ENCODE measurements at regions not wholly inside any gene's neighbourhood (a gene's known extent, or its start where the extent isn't known, plus 50 kb on each side); places are given as distances from the start of the nearest gene placed in this dataset.

GRCh38 chr18:25729072-25729471 is 361.3 kb downstream of the SS18 start:
- Histone ChIP-seq H2AFZ (ENCODE audit: low read length) (no peak overlapping the region), H3K27me3 (ENCODE audit: control insufficient read depth, insufficient read depth, low read length) (no peaks in the 10 kb centered on the region), H3K27ac (ENCODE audit: insufficient read depth, low read length) (no peak overlapping the region), H3K9ac (ENCODE audit: insufficient read depth, low read length) (no peak overlapping the region), H4K20me1 (ENCODE audit: control insufficient read depth, extremely low read depth, insufficient read depth, low read length) (no peaks in the 10 kb centered on the region), H3K36me3 (ENCODE audit: control insufficient read depth, insufficient read depth, low read length) (no peaks in the 10 kb centered on the region), H3K9me3 (ENCODE audit: control insufficient read depth, insufficient read depth, low read depth, low read length) (no peaks in the 10 kb centered on the region), H3K4me3 (replicated peaks in 1 of 4; ENCODE audit: control extremely low read depth in 1 of 4, insufficient read depth in 1 of 4, low read depth in 3 of 4, low read length in 4 of 4) (no peak overlapping the region), H3K79me2 (ENCODE audit: control insufficient read depth, insufficient read depth, low read length) (no peaks in the 10 kb centered on the region), H3K4me1 (ENCODE audit: control insufficient read depth, extremely low read depth, insufficient read depth, low read length) (no peaks in the 10 kb centered on the region), H3K4me2 (ENCODE audit: extremely low read depth, insufficient read depth, low read length) (no peak overlapping the region)
- peak in 1 of 2 donors; percentile 23 for DNase-seq (ENCODE audit: low read depth in 2 of 2)
- TF ChIP-seq CTCF (conservative IDR thresholded peaks at IDR 0.05 in 1 of 2, IDR thresholded peaks at IDR 0.05 in 1 of 2; ENCODE audit: low read depth in 1 of 2, low read length in 2 of 2) (no peak), EZH2 (IDR thresholded peaks at IDR 0.05; ENCODE audit: low read length, missing control alignments) (no peak)

- Histone ChIP-seq H3K9me3 (ENCODE audit: control insufficient read depth, insufficient read depth, low read depth, low read length) (no peaks in the 10 kb centered on the region), H3K36me3 (ENCODE audit: control insufficient read depth, insufficient read depth, low read length) (no peaks in the 10 kb centered on the region), H3K79me2 (ENCODE audit: control insufficient read depth, insufficient read depth, low read length) (no peaks in the 10 kb centered on the region), H3K4me3 (replicated peaks in 1 of 4; ENCODE audit: control extremely low read depth in 1 of 4, insufficient read depth in 1 of 4, low read depth in 3 of 4, low read length in 4 of 4) (no peak overlapping the region), H3K4me1 (ENCODE audit: control insufficient read depth, extremely low read depth, insufficient read depth, low read length) (no peaks in the 10 kb centered on the region), H3K9ac (ENCODE audit: insufficient read depth, low read length) (no peak overlapping the region), H2AFZ (ENCODE audit: low read length) (no peak overlapping the region), H4K20me1 (ENCODE audit: control insufficient read depth, extremely low read depth, insufficient read depth, low read length) (no peaks in the 10 kb centered on the region), H3K27ac (ENCODE audit: insufficient read depth, low read length) (no peak overlapping the region), H3K27me3 (ENCODE audit: control insufficient read depth, insufficient read depth, low read length) (no peaks in the 10 kb centered on the region), H3K4me2 (ENCODE audit: extremely low read depth, insufficient read depth, low read length) (no peak overlapping the region)
- peak in 1 of 2 donors; percentile 26 for DNase-seq (ENCODE audit: low read depth in 2 of 2)
- TF ChIP-seq EZH2 (IDR thresholded peaks at IDR 0.05; ENCODE audit: low read length, missing control alignments) (no peak), CTCF (conservative IDR thresholded peaks at IDR 0.05 in 1 of 2, IDR thresholded peaks at IDR 0.05 in 1 of 2; ENCODE audit: low read depth in 1 of 2, low read length in 2 of 2) (no peak)
Measured at GRCh38 chr18:25727281-25727985, 363.0 kb downstream of the SS18 start.

GRCh38 chr18:25726298-25726697 is 364.1 kb downstream of the SS18 start:
- H3K36me3 ChIP-seq (ENCODE audit: control insufficient read depth, insufficient read depth, low read length) = no peaks in the 10 kb centered on the region
- DNase-seq (ENCODE audit: low read depth in 2 of 2) = peak; percentile 49 to 73
- H3K4me2 ChIP-seq (ENCODE audit: extremely low read depth, insufficient read depth, low read length) = no peak overlapping the region
- H3K9ac ChIP-seq (ENCODE audit: insufficient read depth, low read length) = no peak overlapping the region
- H3K4me3 ChIP-seq (replicated peaks in 1 of 4; ENCODE audit: control extremely low read depth in 1 of 4, insufficient read depth in 1 of 4, low read depth in 3 of 4, low read length in 4 of 4) = no peak overlapping the region
- H4K20me1 ChIP-seq (ENCODE audit: control insufficient read depth, extremely low read depth, insufficient read depth, low read length) = no peaks in the 10 kb centered on the region
- H3K27ac ChIP-seq (ENCODE audit: insufficient read depth, low read length) = no peak overlapping the region
- H3K9me3 ChIP-seq (ENCODE audit: control insufficient read depth, insufficient read depth, low read depth, low read length) = no peaks in the 10 kb centered on the region
- TF ChIP-seq CTCF (conservative IDR thresholded peaks at IDR 0.05 in 1 of 2, IDR thresholded peaks at IDR 0.05 in 1 of 2; ENCODE audit: low read depth in 1 of 2, low read length in 2 of 2) = no peak
- TF ChIP-seq EZH2 (IDR thresholded peaks at IDR 0.05; ENCODE audit: low read length, missing control alignments) = no peak
- H3K79me2 ChIP-seq (ENCODE audit: control insufficient read depth, insufficient read depth, low read length) = no peaks in the 10 kb centered on the region
- no peaks in the 10 kb centered on the region for H3K27me3 ChIP-seq (ENCODE audit: control insufficient read depth, insufficient read depth, low read length)
- no peaks in the 10 kb centered on the region for H3K4me1 ChIP-seq (ENCODE audit: control insufficient read depth, extremely low read depth, insufficient read depth, low read length)
- H2AFZ ChIP-seq (ENCODE audit: low read length) = no peak overlapping the region
